ENCODE measurements at regions not wholly inside any gene's neighbourhood (a gene's known extent, or its start where the extent isn't known, plus 50 kb on each side); places are given as distances from the start of the nearest gene placed in this dataset.

DNA sequence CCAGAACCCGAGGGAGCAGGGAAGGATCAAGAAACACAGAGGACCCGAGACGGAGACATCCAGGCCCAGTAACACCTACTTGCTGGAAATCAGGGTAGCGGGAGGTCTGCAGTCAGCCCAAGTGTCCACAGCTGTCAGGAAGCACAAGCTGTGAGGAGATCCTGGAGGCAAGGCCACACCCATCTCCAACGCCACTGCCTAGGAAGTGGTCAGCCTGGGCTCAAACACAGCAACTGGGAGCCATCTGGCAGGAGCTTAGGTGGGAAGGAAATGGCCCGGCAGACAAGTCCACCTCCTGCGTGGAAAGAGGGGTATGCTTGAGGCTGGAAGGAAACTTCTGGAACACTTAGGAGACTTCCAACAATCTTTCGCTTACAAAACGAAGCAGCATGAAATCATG is 407.1 kb downstream of the VPS13C start:
- H3K79me2 ChIP-seq = no peaks in the 10 kb centered on the region
- no peaks in the 10 kb centered on the region for H3K27me3 ChIP-seq (ENCODE audit: control insufficient read depth, insufficient read depth, low read length)
- no peak overlapping the region for H3K27ac ChIP-seq
- H3K9me3 ChIP-seq (ENCODE audit: control insufficient read depth, low read length) = no peaks in the 10 kb centered on the region
- no peak overlapping the region for H3K4me3 ChIP-seq (ENCODE audit: low read depth, low read length)
- no peak overlapping the region for H2AFZ ChIP-seq
- TF ChIP-seq, protein P1, sequence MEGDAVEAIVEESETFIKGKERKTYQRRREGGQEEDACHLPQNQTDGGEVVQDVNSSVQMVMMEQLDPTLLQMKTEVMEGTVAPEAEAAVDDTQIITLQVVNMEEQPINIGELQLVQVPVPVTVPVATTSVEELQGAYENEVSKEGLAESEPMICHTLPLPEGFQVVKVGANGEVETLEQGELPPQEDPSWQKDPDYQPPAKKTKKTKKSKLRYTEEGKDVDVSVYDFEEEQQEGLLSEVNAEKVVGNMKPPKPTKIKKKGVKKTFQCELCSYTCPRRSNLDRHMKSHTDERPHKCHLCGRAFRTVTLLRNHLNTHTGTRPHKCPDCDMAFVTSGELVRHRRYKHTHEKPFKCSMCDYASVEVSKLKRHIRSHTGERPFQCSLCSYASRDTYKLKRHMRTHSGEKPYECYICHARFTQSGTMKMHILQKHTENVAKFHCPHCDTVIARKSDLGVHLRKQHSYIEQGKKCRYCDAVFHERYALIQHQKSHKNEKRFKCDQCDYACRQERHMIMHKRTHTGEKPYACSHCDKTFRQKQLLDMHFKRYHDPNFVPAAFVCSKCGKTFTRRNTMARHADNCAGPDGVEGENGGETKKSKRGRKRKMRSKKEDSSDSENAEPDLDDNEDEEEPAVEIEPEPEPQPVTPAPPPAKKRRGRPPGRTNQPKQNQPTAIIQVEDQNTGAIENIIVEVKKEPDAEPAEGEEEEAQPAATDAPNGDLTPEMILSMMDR (IDR thresholded peaks at IDR 0.05) = no peak
- no peak overlapping the region for H3K4me2 ChIP-seq (ENCODE audit: low read length)
- H3K36me3 ChIP-seq (ENCODE audit: control insufficient read depth, insufficient read depth, low read length) = no peaks in the 10 kb centered on the region
- no peak overlapping the region for H3K9ac ChIP-seq
- H3K4me1 ChIP-seq = no peaks in the 10 kb centered on the region

DNA sequence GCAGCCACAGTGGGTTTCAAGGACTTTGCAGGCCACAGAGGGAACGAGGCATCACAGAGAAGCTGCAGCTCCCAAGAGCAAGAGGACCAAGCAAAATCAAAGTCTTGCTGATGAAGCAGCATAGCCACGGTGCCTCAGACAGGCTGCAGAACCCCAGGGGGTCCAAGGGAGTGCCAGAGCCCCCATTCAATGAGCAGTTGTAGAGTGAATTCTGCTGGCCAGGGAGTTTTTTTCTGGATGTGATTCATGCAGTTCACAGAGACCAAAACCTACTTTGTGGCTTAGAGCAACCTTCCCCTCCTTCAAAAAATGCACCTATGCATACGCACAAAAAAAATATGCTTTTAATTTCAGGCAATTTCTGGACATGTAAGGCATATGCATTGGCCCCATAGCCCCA is 409.0 kb downstream of the VPS13C start:
- Histone ChIP-seq H3K4me1 (no peaks in the 10 kb centered on the region), H3K36me3 (ENCODE audit: control insufficient read depth, insufficient read depth, low read length) (no peaks in the 10 kb centered on the region), H3K27ac (no peak overlapping the region), H3K27me3 (ENCODE audit: control insufficient read depth, insufficient read depth, low read length) (no peaks in the 10 kb centered on the region), H2AFZ (no peak overlapping the region), H3K4me3 (ENCODE audit: low read depth, low read length) (no peak overlapping the region), H3K9me3 (ENCODE audit: control insufficient read depth, low read length) (no peaks in the 10 kb centered on the region), H3K4me2 (ENCODE audit: low read length) (no peak overlapping the region), H3K9ac (no peak overlapping the region), H3K79me2 (no peaks in the 10 kb centered on the region)
- TF ChIP-seq, protein P1 (IDR thresholded peaks at IDR 0.05) = no peak

DNA sequence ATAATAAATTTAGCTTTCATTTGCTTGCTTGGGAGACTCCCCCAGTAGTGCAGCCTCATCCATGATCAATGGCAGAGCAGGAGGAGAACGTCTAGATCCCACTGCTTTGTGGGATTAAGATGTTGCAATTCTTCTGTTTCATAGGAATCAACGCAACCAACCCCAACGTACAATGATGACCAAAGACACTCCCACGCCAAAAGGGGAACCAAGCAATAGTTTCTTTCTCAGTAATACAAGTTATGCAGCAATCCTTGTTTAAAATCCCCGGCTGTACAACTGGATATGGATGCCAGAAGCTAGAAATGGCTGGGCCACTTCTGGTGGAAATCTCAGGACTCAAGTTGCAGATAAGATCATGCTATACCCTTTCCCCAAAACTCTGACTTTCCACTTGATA is 411.2 kb downstream of the VPS13C start:
- Histone ChIP-seq H3K9ac (no peak overlapping the region), H3K27ac (no peak overlapping the region), H3K79me2 (no peaks in the 10 kb centered on the region), H3K9me3 (ENCODE audit: control insufficient read depth, low read length) (no peaks in the 10 kb centered on the region), H3K4me2 (ENCODE audit: low read length) (no peak overlapping the region), H2AFZ (no peak overlapping the region), H3K36me3 (ENCODE audit: control insufficient read depth, insufficient read depth, low read length) (no peaks in the 10 kb centered on the region), H3K27me3 (ENCODE audit: control insufficient read depth, insufficient read depth, low read length) (no peaks in the 10 kb centered on the region), H3K4me3 (ENCODE audit: low read depth, low read length) (no peak overlapping the region), H3K4me1 (no peaks in the 10 kb centered on the region)
- TF ChIP-seq, protein P1 (IDR thresholded peaks at IDR 0.05) = no peak

DNA sequence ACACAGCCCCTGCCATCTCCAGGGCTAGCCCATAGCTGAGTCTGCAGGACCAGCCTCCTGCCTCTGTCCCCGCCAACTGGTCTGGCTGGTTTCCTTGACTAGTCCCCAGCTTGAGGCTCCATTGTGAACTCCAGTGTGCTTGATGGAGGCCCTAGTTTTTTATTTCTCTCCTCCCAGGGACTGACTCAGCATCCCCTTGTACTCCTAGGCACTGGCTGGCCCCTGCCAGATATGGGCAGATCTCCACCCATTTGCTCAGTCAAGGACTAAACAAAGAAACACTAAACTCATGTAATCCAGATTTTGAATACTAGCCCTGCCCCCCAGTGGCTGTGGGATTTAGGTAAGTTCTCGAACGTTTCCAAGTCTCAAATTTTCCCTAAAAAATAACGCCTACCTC is 415.4 kb upstream of the RORA start:
- TF ChIP-seq, protein P1 (IDR thresholded peaks at IDR 0.05) = no peak
- H3K27ac ChIP-seq = no peak overlapping the region
- no peak overlapping the region for H3K9ac ChIP-seq

DNA sequence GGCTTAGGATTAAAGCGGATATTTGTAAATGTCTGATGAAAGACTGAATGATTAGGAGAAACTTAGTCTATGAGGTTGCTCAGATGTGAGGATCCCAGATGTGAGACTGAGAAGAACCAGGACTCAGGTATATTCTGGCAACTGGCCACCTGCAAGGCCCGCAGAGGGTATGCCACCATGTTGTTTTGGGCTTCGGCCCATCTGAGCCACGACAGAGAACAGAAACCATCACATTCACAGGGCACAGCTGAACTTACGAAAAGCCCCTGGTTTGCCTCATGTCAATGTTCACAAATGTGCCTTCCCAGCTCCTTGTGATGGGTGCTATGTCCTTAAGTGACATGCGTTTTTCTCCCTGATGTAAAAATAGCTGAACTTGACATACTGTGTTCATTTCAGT is 412.5 kb upstream of the RORA start:
- Histone ChIP-seq H3K4me2 (ENCODE audit: low read length) (no peak overlapping the region), H3K27ac (no peak overlapping the region), H3K4me1 (no peaks in the 10 kb centered on the region), H3K36me3 (ENCODE audit: control insufficient read depth, insufficient read depth, low read length) (no peaks in the 10 kb centered on the region), H2AFZ (no peak overlapping the region), H3K79me2 (no peaks in the 10 kb centered on the region), H3K9ac (no peak overlapping the region), H3K4me3 (ENCODE audit: low read depth, low read length) (no peak overlapping the region), H3K27me3 (ENCODE audit: control insufficient read depth, insufficient read depth, low read length) (no peaks in the 10 kb centered on the region), H3K9me3 (ENCODE audit: control insufficient read depth, low read length) (no peaks in the 10 kb centered on the region)
- TF ChIP-seq, protein P1 (IDR thresholded peaks at IDR 0.05) = no peak

More for the DNA sequence above, 415.4 kb upstream of the RORA start:
- no peak overlapping the region for H3K4me3 ChIP-seq (ENCODE audit: low read depth, low read length)
- no peaks in the 10 kb centered on the region for H3K4me1 ChIP-seq
- H3K27me3 ChIP-seq (ENCODE audit: control insufficient read depth, insufficient read depth, low read length) = no peaks in the 10 kb centered on the region
- H3K36me3 ChIP-seq (ENCODE audit: control insufficient read depth, insufficient read depth, low read length) = no peaks in the 10 kb centered on the region
- no peak overlapping the region for H3K4me2 ChIP-seq (ENCODE audit: low read length)
- no peak overlapping the region for H2AFZ ChIP-seq
- no peaks in the 10 kb centered on the region for H3K79me2 ChIP-seq
- H3K9me3 ChIP-seq (ENCODE audit: control insufficient read depth, low read length) = no peaks in the 10 kb centered on the region
